HCT116 (cell line): ENCODE measurements at regions not wholly inside any gene's neighbourhood (a gene's known extent, or its start where the extent isn't known, plus 50 kb on each side); places are given as distances from the start of the nearest gene placed in this dataset.
"Not testable (repeated sequence)": the region's sequence is repeated elsewhere in the genome, so short reads cannot be mapped to it uniquely, and the experiment has no call there.

Experiments used
- ATF3 ChIP-seq: IDR thresholded peaks from 2 replicates; pipeline ENCODE4 v1.6.1; 2012
- CBX3 ChIP-seq: IDR thresholded peaks from 2 replicates; pipeline ENCODE4 v1.6.1; 2012; ENCODE audit warnings: low read depth
- EZH2phosphoT487 ChIP-seq: fragments of 200-600 bp; IDR thresholded peaks from 2 replicates; pipeline ENCODE4 v1.6.1; 2018; ENCODE audit warnings: antibody characterized with exemption, borderline replicate concordance
- POLR2A ChIP-seq: IDR thresholded peaks from 2 replicates; pipeline ENCODE4 v1.7.0; 2011; ENCODE audit warnings: borderline replicate concordance; ENCODE audit not compliant: insufficient read depth, insufficient read length; ENCODE audit errors: extremely low read depth
- POLR2AphosphoS5 ChIP-seq: IDR thresholded peaks from 2 replicates; pipeline ENCODE4 v1.6.1; 2011; ENCODE audit warnings: mild to moderate bottlenecking, low read depth, low read length, moderate library complexity
- RAD21 ChIP-seq: IDR thresholded peaks from 2 replicates; pipeline ENCODE4 v1.6.1; 2012; ENCODE audit warnings: low read depth, mild to moderate bottlenecking
- REST ChIP-seq: IDR thresholded peaks from 2 replicates; pipeline ENCODE4 v1.6.1; 2012; ENCODE audit warnings: low read depth
- ZNF274 ChIP-seq: fragments of 200-500 bp; sonication (Bioruptor generic); IDR thresholded peaks from 2 replicates; pipeline ENCODE4 v1.6.1; 2014; ENCODE audit warnings: mild to moderate bottlenecking, low read depth, low read length, inconsistent platforms
- TF ChIP-seq, protein P1 (sequence below), 3 experiments: fragments of 200-600 bp in 1 of 3; sonication (generic) in 1 of 3; IDR thresholded peaks in 2 of 3; conservative IDR thresholded peaks in 1 of 3; 2 replicates each; pipeline ENCODE4 v1.5.1; 2012 to 2017; ENCODE audit warnings: low read depth in 2 of 3, low read length in 2 of 3, antibody characterized with exemption in 1 of 3, borderline replicate concordance in 1 of 3, control low read depth in 1 of 3, mild to moderate bottlenecking in 1 of 3, mixed read lengths in 1 of 3, mixed run types in 1 of 3, moderate library complexity in 1 of 3; ENCODE audit not compliant: insufficient read depth in 1 of 3
- TF ChIP-seq, protein P2 (sequence below): IDR thresholded peaks from 2 replicates; pipeline ENCODE4 v1.6.1; 2012

DNA sequence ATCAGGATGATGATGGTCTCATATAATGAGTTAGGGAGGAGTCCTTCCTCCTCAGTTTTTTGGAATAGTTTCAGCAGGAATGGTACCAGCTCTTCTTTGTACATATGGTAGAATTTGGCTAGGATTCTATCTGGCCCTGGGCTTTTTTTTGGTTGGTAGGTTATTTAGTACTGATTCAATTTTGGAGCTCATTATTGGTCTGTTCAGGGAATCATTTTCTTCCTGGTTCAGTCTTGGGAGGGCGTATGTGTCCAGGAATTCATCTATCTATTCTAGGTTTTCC is 73.3 kb upstream of the BOD1L1 start:
- not testable (repeated sequence) for TF ChIP-seq EZH2phosphoT487, POLR2A, RAD21, POLR2AphosphoS5, CBX3, ATF3, ZNF274, REST
- TF ChIP-seq, protein P1, sequence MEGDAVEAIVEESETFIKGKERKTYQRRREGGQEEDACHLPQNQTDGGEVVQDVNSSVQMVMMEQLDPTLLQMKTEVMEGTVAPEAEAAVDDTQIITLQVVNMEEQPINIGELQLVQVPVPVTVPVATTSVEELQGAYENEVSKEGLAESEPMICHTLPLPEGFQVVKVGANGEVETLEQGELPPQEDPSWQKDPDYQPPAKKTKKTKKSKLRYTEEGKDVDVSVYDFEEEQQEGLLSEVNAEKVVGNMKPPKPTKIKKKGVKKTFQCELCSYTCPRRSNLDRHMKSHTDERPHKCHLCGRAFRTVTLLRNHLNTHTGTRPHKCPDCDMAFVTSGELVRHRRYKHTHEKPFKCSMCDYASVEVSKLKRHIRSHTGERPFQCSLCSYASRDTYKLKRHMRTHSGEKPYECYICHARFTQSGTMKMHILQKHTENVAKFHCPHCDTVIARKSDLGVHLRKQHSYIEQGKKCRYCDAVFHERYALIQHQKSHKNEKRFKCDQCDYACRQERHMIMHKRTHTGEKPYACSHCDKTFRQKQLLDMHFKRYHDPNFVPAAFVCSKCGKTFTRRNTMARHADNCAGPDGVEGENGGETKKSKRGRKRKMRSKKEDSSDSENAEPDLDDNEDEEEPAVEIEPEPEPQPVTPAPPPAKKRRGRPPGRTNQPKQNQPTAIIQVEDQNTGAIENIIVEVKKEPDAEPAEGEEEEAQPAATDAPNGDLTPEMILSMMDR (IDR thresholded peaks at IDR 0.05 in 2 of 3, conservative IDR thresholded peaks at IDR 0.05 in 1 of 3; ENCODE audit: borderline replicate concordance in 1 of 3, insufficient read depth in 1 of 3, low read depth in 2 of 3, low read length in 2 of 3), result not testable (repeated sequence)
- TF ChIP-seq, protein P2, sequence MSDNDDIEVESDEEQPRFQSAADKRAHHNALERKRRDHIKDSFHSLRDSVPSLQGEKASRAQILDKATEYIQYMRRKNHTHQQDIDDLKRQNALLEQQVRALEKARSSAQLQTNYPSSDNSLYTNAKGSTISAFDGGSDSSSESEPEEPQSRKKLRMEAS, result not testable (repeated sequence)
